ENCODE measurements at regions not wholly inside any gene's neighbourhood (a gene's known extent, or its start where the extent isn't known, plus 50 kb on each side); places are given as distances from the start of the nearest gene placed in this dataset.

DNA sequence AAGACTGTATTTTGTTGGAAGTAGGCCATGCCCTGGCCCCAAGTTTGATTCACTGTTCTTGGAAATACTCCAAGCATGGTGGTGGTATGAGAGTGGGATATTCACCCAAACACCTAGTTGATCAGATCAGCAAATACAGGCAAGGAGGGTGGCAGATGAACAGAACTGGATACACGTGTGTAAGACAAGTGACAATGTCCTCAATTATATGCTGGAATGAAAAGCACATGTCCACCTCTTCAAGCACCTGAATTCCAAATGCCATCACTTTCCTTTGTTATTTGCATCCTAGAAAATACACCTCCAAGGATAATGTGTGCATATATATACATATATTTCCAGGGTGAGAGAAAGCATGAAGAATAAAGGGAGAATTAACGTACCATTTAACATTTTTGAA lies 131.8 kb upstream of the ZEB1 start:
- no peak overlapping the region for H3K4me3 ChIP-seq
- H3K9me3 ChIP-seq: no peaks in the 10 kb centered on the region
- H3K9ac ChIP-seq (ENCODE audit: low read depth in 2 of 2, low read length in 2 of 2): no peak overlapping the region
- H3K4me1 ChIP-seq: no peaks in the 10 kb centered on the region
- no peaks in the 10 kb centered on the region for H3K36me3 ChIP-seq
- H3K27ac ChIP-seq: no peak overlapping the region
- intact Hi-C loops (cut with DNase I): no loop called here
- TF ChIP-seq, protein P1, sequence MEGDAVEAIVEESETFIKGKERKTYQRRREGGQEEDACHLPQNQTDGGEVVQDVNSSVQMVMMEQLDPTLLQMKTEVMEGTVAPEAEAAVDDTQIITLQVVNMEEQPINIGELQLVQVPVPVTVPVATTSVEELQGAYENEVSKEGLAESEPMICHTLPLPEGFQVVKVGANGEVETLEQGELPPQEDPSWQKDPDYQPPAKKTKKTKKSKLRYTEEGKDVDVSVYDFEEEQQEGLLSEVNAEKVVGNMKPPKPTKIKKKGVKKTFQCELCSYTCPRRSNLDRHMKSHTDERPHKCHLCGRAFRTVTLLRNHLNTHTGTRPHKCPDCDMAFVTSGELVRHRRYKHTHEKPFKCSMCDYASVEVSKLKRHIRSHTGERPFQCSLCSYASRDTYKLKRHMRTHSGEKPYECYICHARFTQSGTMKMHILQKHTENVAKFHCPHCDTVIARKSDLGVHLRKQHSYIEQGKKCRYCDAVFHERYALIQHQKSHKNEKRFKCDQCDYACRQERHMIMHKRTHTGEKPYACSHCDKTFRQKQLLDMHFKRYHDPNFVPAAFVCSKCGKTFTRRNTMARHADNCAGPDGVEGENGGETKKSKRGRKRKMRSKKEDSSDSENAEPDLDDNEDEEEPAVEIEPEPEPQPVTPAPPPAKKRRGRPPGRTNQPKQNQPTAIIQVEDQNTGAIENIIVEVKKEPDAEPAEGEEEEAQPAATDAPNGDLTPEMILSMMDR (IDR thresholded peaks at IDR 0.05): no peak
- no peaks in the 10 kb centered on the region for H3K27me3 ChIP-seq
- no peak for DNase-seq

GRCh38 chr10:31187607-31188210 lies 131.3 kb upstream of the ZEB1 start:
- H3K27ac ChIP-seq: no peak overlapping the region
- no peaks in the 10 kb centered on the region for H3K27me3 ChIP-seq
- intact Hi-C loops (cut with DNase I): no loop called here
- no peak overlapping the region for H3K4me3 ChIP-seq
- H3K36me3 ChIP-seq: no peaks in the 10 kb centered on the region
- H3K9ac ChIP-seq (ENCODE audit: low read depth in 2 of 2, low read length in 2 of 2): no peak overlapping the region
- no peaks in the 10 kb centered on the region for H3K4me1 ChIP-seq
- TF ChIP-seq, protein P1 (IDR thresholded peaks at IDR 0.05): no peak
- no peak for DNase-seq
- no peaks in the 10 kb centered on the region for H3K9me3 ChIP-seq

DNA sequence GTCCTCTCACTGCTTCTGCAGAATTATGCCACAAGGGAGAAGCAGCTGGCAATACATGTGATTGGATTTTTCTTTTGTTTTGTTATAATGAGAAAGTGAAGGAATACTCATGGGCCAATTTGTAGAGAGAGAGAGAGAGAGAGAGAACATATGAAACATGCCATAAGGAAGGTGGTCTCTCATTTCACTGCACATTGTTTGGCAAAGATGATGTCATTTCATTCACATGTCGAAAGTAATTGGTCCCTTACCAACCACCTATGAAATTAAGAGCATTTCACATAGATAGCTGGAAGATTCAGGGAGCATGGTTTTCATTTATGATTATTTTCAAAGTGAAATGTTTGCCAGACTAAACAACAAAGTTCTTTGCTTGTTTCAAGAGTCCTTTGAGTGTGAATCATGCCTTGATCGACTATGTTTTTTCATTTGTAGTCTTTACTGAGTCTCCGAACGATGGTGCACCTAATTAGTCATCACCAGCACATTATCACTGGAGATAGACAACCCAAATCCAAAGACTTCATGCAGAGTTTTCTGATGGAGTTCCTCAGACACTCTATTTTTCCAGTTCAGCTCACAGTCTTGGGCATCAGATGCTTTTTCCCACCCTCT lies 130.1 kb upstream of the ZEB1 start:
- no peaks in the 10 kb centered on the region for H3K9me3 ChIP-seq
- H3K27me3 ChIP-seq: no peaks in the 10 kb centered on the region
- H3K4me1 ChIP-seq: no peaks in the 10 kb centered on the region
- TF ChIP-seq, protein P1 (IDR thresholded peaks at IDR 0.05): no peak
- H3K4me3 ChIP-seq: no peak overlapping the region
- intact Hi-C loops (cut with DNase I): no loop called here
- no peak overlapping the region for H3K9ac ChIP-seq (ENCODE audit: low read depth in 2 of 2, low read length in 2 of 2)
- no peaks in the 10 kb centered on the region for H3K36me3 ChIP-seq
- no peak for DNase-seq
- no peak overlapping the region for H3K27ac ChIP-seq

DNA sequence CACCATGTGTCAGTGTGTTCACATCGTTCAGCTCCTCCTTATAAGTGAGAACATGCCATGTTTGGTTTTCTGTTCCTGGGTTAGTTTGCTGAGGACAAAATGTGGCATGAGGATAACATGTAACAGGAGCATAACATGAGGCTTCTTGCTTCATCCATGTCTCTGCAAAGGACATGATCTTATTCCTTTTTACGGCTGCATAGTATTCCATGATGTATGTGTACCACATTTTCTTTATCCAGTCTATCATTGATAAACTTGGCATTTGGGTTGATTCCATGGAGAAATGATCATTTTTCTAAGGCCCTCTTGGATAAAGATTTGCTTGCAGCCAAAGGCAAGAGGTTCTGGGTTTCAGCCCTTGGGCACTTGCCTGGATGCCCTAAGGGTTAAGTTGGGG lies 128.5 kb upstream of the ZEB1 start:
- Histone ChIP-seq H3K9ac (ENCODE audit: low read depth in 2 of 2, low read length in 2 of 2) (no peak overlapping the region), H3K27me3 (no peaks in the 10 kb centered on the region), H3K9me3 (no peaks in the 10 kb centered on the region), H3K36me3 (no peaks in the 10 kb centered on the region), H3K27ac (no peak overlapping the region), H3K4me1 (no peaks in the 10 kb centered on the region), H3K4me3 (no peak overlapping the region)
- no peak for DNase-seq
- TF ChIP-seq, protein P1 (IDR thresholded peaks at IDR 0.05): no peak
- intact Hi-C loops (cut with DNase I): no loop called here

DNA sequence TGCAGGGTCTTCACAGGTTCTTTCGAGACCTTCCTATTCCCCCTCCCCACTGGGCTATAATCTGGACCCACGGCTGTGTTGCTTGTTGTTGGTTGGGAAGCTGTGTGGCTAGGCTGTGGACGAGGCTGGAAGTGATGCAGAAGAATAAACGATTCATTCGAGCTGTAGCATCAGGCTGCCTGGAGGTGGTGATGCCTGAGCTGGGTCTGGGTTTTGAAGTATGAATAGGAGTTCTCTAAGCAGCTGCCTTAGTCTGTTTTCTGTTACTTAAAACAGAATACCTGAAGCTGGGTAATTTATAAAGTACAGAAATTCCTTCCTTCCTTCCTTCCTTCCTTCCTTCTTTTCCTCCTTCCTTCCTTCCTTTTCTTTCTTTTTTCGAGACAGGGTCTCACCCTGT lies 126.5 kb upstream of the ZEB1 start:
- Histone ChIP-seq H3K36me3 (no peaks in the 10 kb centered on the region), H3K9me3 (no peaks in the 10 kb centered on the region), H3K27me3 (no peaks in the 10 kb centered on the region), H3K9ac (ENCODE audit: low read depth in 2 of 2, low read length in 2 of 2) (no peak overlapping the region), H3K4me1 (no peaks in the 10 kb centered on the region), H3K27ac (no peak overlapping the region), H3K4me3 (no peak overlapping the region)
- no peak for DNase-seq
- intact Hi-C loops (cut with DNase I): no loop called here
- TF ChIP-seq, protein P1 (IDR thresholded peaks at IDR 0.05): no peak

Data from colonic mucosa (tissue), 4 donors.